ENCODE measurements at regions not wholly inside any gene's neighbourhood (a gene's known extent, or its start where the extent isn't known, plus 50 kb on each side); places are given as distances from the start of the nearest gene placed in this dataset.

GRCh38 chr18:8890957-8891464 is 185.7 kb downstream of the MTCL1 start:
- TF ChIP-seq CTCF (IDR thresholded peaks at IDR 0.05) (no peak), POLR2AphosphoS5 (IDR thresholded peaks at IDR 0.05) (no peak), POLR2A (IDR thresholded peaks at IDR 0.05) (no peak)

All from prostate gland (tissue), 2 donors.